ENCODE measurements at regions not wholly inside any gene's neighbourhood (a gene's known extent, or its start where the extent isn't known, plus 50 kb on each side); places are given as distances from the start of the nearest gene placed in this dataset.

DNA sequence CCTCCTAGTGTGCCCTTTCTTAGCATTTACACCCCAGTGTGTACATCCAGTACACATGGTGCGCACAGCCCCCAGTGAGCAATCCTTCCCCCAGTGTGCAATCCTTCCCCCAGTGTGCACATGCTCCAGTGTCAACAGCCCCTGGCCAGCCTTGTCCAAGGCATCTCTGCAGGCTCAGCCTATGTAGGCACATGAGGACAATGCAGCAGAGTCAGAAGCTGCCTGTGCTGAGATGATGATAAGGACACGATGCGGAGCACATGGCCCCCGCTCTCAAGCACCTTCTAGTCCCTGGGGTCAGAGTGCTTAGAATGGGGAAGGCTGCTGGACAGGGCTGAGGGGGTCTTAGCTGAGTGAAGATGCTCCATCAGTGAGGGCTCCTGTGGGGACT is 69.8 kb downstream of the GADD45G start (continued):
- TF ChIP-seq ZNF462 (CRISPR knock-in tag; IDR thresholded peaks at IDR 0.05) (no peak), ZNF114 (CRISPR knock-in tag; IDR thresholded peaks at IDR 0.05) (no peak), JUNB (IDR thresholded peaks at IDR 0.05; ENCODE audit: unreplicated experiment) (no peak), EZH2 (IDR thresholded peaks at IDR 0.05; ENCODE audit: low read depth, unreplicated experiment) (no peak), ETS1 (IDR thresholded peaks at IDR 0.05) (no peak), POLR2AphosphoS5 (IDR thresholded peaks at IDR 0.05; ENCODE audit: low read depth) (no peak), EZH2phosphoT487 (IDR thresholded peaks at IDR 0.05; ENCODE audit: unreplicated experiment) (no peak)

GRCh38 chr9:89675058-89675742 is 70.4 kb downstream of the GADD45G start:
- Mint-ChIP-seq H3K27me3 (ENCODE audit: insufficient read depth, low read depth, poor library complexity) (peaks cover 30% of the 10 kb centered on the region), H3K27ac (no peak overlapping the region), H3K4me1 (peaks cover 66% of the 10 kb centered on the region), H3K36me3 (ENCODE audit: low read depth) (peaks cover 17% of the 10 kb centered on the region), H3K9me3 (peaks cover 27% of the 10 kb centered on the region), H3K4me3 (no peak overlapping the region)
- Histone ChIP-seq H3K9me2 (ENCODE audit: insufficient read depth) (no peaks in the 10 kb centered on the region), H3K4me3 (no peak overlapping the region), H3K36me3 (ENCODE audit: insufficient read depth) (no peaks in the 10 kb centered on the region), H3F3A (replicated peaks; ENCODE audit: low read depth) (peaks cover 17% of the 10 kb centered on the region; the same call in 1 of the 2 replicates), H4K20me1 (replicated peaks; ENCODE audit: insufficient read depth) (no peaks in the 10 kb centered on the region), H3K4me1 (ENCODE audit: insufficient read depth) (peaks cover 48% of the 10 kb centered on the region), H3K4me2 (0 out of 2 replicates have a peak overlapping the region, but pooled peaks have one; percentile 35), H3K79me2 (replicated peaks; ENCODE audit: insufficient read depth) (no peaks in the 10 kb centered on the region), H3K27ac (ENCODE audit: low read depth) (no peak overlapping the region), H2AFZ (0 out of 2 replicates have a peak overlapping the region, but pooled peaks have one; percentile 47), H3K27me3 (ENCODE audit: insufficient read depth) (peaks cover 4% of the 10 kb centered on the region; the same call in 1 of the 2 replicates)
- ATAC-seq (peak; percentile 57), DNase-seq (ENCODE audit: low spot score) (peak; percentile 70)
- TF ChIP-seq, protein P1, sequence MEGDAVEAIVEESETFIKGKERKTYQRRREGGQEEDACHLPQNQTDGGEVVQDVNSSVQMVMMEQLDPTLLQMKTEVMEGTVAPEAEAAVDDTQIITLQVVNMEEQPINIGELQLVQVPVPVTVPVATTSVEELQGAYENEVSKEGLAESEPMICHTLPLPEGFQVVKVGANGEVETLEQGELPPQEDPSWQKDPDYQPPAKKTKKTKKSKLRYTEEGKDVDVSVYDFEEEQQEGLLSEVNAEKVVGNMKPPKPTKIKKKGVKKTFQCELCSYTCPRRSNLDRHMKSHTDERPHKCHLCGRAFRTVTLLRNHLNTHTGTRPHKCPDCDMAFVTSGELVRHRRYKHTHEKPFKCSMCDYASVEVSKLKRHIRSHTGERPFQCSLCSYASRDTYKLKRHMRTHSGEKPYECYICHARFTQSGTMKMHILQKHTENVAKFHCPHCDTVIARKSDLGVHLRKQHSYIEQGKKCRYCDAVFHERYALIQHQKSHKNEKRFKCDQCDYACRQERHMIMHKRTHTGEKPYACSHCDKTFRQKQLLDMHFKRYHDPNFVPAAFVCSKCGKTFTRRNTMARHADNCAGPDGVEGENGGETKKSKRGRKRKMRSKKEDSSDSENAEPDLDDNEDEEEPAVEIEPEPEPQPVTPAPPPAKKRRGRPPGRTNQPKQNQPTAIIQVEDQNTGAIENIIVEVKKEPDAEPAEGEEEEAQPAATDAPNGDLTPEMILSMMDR (conservative IDR thresholded peaks at IDR 0.05; ENCODE audit: low read depth in 2 of 2) = no peak
- TF ChIP-seq NANOG (IDR thresholded peaks at IDR 0.05; ENCODE audit: borderline replicate concordance) (no peak), POLR2AphosphoS5 (IDR thresholded peaks at IDR 0.05; ENCODE audit: low read depth) (no peak), CREB1 (CRISPR knock-in tag; IDR thresholded peaks at IDR 0.05; ENCODE audit: low read depth) (no peak), EZH2 (IDR thresholded peaks at IDR 0.05; ENCODE audit: low read depth, unreplicated experiment) (no peak), ZNF331 (CRISPR knock-in tag; IDR thresholded peaks at IDR 0.05; ENCODE audit: low read depth) (no peak), ZNF114 (CRISPR knock-in tag; IDR thresholded peaks at IDR 0.05) (no peak), JUNB (IDR thresholded peaks at IDR 0.05; ENCODE audit: unreplicated experiment) (no peak)
- TF ChIP-seq, protein P2, sequence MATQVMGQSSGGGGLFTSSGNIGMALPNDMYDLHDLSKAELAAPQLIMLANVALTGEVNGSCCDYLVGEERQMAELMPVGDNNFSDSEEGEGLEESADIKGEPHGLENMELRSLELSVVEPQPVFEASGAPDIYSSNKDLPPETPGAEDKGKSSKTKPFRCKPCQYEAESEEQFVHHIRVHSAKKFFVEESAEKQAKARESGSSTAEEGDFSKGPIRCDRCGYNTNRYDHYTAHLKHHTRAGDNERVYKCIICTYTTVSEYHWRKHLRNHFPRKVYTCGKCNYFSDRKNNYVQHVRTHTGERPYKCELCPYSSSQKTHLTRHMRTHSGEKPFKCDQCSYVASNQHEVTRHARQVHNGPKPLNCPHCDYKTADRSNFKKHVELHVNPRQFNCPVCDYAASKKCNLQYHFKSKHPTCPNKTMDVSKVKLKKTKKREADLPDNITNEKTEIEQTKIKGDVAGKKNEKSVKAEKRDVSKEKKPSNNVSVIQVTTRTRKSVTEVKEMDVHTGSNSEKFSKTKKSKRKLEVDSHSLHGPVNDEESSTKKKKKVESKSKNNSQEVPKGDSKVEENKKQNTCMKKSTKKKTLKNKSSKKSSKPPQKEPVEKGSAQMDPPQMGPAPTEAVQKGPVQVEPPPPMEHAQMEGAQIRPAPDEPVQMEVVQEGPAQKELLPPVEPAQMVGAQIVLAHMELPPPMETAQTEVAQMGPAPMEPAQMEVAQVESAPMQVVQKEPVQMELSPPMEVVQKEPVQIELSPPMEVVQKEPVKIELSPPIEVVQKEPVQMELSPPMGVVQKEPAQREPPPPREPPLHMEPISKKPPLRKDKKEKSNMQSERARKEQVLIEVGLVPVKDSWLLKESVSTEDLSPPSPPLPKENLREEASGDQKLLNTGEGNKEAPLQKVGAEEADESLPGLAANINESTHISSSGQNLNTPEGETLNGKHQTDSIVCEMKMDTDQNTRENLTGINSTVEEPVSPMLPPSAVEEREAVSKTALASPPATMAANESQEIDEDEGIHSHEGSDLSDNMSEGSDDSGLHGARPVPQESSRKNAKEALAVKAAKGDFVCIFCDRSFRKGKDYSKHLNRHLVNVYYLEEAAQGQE (IDR thresholded peaks at IDR 0.05; ENCODE audit: unreplicated experiment) = no peak

All from GM23338 (cell line).